Endodermal cell (in vitro differentiated cells): ENCODE measurements at regions not wholly inside any gene's neighbourhood (a gene's known extent, or its start where the extent isn't known, plus 50 kb on each side); places are given as distances from the start of the nearest gene placed in this dataset.

ENCODE experiments used
- DNase-seq: peaks from one replicate; pipeline ENCODE4 v3.0.0-alpha.2; 2017
- H3K27ac ChIP-seq: 2 replicates; pipeline ENCODE4 v1.5.1; 2013; ENCODE audit warnings: mild to moderate bottlenecking, low read depth, low read length, moderate library complexity
- H3K27me3 ChIP-seq: 2 replicates; pipeline ENCODE4 v1.6.1; 2013; ENCODE audit warnings: mild to moderate bottlenecking, low read length, moderate library complexity; ENCODE audit not compliant: insufficient read depth, control insufficient read depth, poor library complexity, severe bottlenecking
- H3K36me3 ChIP-seq: 2 replicates; pipeline ENCODE4 v1.7.0; 2013; ENCODE audit warnings: mild to moderate bottlenecking, low read length, moderate library complexity; ENCODE audit not compliant: control insufficient read depth, insufficient read depth
- H3K4me1 ChIP-seq: one replicate; pipeline ENCODE4 v1.7.0; 2013; ENCODE audit warnings: low read length; ENCODE audit not compliant: control insufficient read depth, insufficient read depth
- H3K4me3 ChIP-seq: 2 replicates; pipeline ENCODE4 v1.5.1; 2013; ENCODE audit warnings: mild to moderate bottlenecking, low read length, moderate library complexity
- H3K9ac ChIP-seq: 2 replicates; pipeline ENCODE4 v1.6.1; 2013; ENCODE audit warnings: mild to moderate bottlenecking, low read length, moderate library complexity; ENCODE audit not compliant: poor library complexity, severe bottlenecking; ENCODE audit errors: extremely low read depth
- H3K9me3 ChIP-seq: 2 replicates; pipeline ENCODE4 v1.6.1; 2013; ENCODE audit warnings: mild to moderate bottlenecking, low read length, moderate library complexity; ENCODE audit not compliant: control insufficient read depth
- H3K27ac Mint-ChIP-seq: 2 replicates; pipeline ENCODE4 v1.8.0; 2020; ENCODE audit warnings: mixed read lengths
- H3K27me3 Mint-ChIP-seq: 2 replicates; pipeline ENCODE4 v1.8.0; 2021; ENCODE audit warnings: mild to moderate bottlenecking, mixed read lengths; ENCODE audit not compliant: insufficient read depth
- H3K36me3 Mint-ChIP-seq: 2 replicates; pipeline ENCODE4 v1.8.0; 2020; ENCODE audit warnings: low read depth, mixed read lengths
- H3K4me1 Mint-ChIP-seq: 2 replicates; pipeline ENCODE4 v1.8.0; 2020; ENCODE audit warnings: mixed read lengths
- H3K4me3 Mint-ChIP-seq: 2 replicates; pipeline ENCODE4 v1.8.0; 2020; ENCODE audit warnings: mild to moderate bottlenecking, moderate library complexity, mixed read lengths
- H3K9me3 Mint-ChIP-seq: 2 replicates; pipeline ENCODE4 v1.8.0; 2020; ENCODE audit warnings: mild to moderate bottlenecking, mixed read lengths
- WGBS, 2 experiments: methylation state at CpG; one replicate each; pipeline versions ENCODE4 v1.1.5 to v1.1.7; 2013; ENCODE audit warnings: missing lambda C conversion rate in 2 of 2, mixed read lengths in 1 of 2; ENCODE audit not compliant: insufficient coverage in 1 of 2, insufficient read length in 1 of 2; 5-methylcytosine and 5-hydroxymethylcytosine counted together
- TF ChIP-seq, protein P1 (sequence below): fragments of 200-600 bp; sonication (generic); conservative IDR thresholded peaks from 2 replicates; pipeline ENCODE4 v1.5.0; 2021; ENCODE audit warnings: antibody characterized with exemption, mild to moderate bottlenecking

DNA sequence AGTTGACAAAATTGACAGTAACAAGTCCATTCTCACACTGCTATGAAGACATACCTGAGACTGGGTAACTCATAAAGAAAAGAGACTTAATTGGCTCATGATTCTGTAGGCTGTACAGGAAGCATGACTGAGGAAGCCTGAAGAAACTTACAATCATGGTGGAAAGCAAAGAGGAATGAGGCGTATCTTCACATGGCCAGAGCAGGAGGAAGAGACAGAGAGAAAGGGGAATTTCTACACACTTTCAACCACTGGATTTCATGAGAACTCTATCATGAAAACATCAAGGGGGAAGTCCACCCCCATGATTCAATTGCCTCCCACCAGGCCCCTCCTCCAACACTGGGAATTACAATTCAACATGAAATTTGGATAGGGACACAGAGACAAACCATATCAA is 758.4 kb upstream of the SLITRK1 start:
- Histone ChIP-seq H3K36me3 (no peaks in the 10 kb centered on the region), H3K9me3 (no peaks in the 10 kb centered on the region), H3K4me1 (no peaks in the 10 kb centered on the region), H3K4me3 (no peak overlapping the region), H3K27ac (no peak overlapping the region), H3K27me3 (no peaks in the 10 kb centered on the region), H3K9ac (no peak overlapping the region)
- Mint-ChIP-seq H3K27ac (no peak overlapping the region), H3K4me3 (no peak overlapping the region), H3K36me3 (no peaks in the 10 kb centered on the region), H3K9me3 (no peaks in the 10 kb centered on the region), H3K4me1 (no peaks in the 10 kb centered on the region), H3K27me3 (no peaks in the 10 kb centered on the region)
- WGBS, 2 experiments = 92% methylated on average over 1 of the region's 1 CpG; no CpG with 5 or more reads in 1 of the 2 experiments
- TF ChIP-seq, protein P1, sequence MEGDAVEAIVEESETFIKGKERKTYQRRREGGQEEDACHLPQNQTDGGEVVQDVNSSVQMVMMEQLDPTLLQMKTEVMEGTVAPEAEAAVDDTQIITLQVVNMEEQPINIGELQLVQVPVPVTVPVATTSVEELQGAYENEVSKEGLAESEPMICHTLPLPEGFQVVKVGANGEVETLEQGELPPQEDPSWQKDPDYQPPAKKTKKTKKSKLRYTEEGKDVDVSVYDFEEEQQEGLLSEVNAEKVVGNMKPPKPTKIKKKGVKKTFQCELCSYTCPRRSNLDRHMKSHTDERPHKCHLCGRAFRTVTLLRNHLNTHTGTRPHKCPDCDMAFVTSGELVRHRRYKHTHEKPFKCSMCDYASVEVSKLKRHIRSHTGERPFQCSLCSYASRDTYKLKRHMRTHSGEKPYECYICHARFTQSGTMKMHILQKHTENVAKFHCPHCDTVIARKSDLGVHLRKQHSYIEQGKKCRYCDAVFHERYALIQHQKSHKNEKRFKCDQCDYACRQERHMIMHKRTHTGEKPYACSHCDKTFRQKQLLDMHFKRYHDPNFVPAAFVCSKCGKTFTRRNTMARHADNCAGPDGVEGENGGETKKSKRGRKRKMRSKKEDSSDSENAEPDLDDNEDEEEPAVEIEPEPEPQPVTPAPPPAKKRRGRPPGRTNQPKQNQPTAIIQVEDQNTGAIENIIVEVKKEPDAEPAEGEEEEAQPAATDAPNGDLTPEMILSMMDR = no peak
- no peak for DNase-seq

DNA sequence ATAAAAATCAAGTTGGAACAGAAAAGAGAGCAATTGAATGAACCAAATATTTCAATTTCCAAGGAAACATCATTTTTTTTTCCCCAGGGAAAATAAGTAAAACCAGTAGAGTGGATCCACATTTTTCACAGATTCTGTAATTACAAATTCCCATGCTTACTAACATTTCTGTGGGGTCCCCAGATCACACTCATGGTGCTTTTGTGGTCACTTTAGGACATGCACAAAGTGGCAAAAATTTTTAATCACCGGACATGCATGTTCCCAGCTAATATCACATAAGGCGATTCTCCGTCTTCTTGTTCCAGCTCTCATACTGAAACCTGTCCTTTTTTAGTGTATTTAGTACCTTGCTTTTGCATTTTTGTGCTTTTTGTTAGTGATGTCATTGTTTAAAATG is 748.2 kb upstream of the SLITRK1 start:
- Histone ChIP-seq H3K4me3 (no peak overlapping the region), H3K27ac (no peak overlapping the region), H3K9me3 (no peaks in the 10 kb centered on the region), H3K36me3 (no peaks in the 10 kb centered on the region), H3K9ac (no peak overlapping the region), H3K4me1 (no peaks in the 10 kb centered on the region), H3K27me3 (no peaks in the 10 kb centered on the region)
- 86 to 100% methylated on average over 3 of the region's 3 CpGs for WGBS, 2 experiments
- H3K36me3 Mint-ChIP-seq = no peaks in the 10 kb centered on the region
- H3K27me3 Mint-ChIP-seq = no peaks in the 10 kb centered on the region
- peaks cover 2% of the 10 kb centered on the region for H3K4me1 Mint-ChIP-seq
- TF ChIP-seq, protein P1 = no peak
- no peak overlapping the region for H3K4me3 Mint-ChIP-seq
- H3K27ac Mint-ChIP-seq = no peak overlapping the region
- no peaks in the 10 kb centered on the region for H3K9me3 Mint-ChIP-seq
- DNase-seq = no peak

DNA sequence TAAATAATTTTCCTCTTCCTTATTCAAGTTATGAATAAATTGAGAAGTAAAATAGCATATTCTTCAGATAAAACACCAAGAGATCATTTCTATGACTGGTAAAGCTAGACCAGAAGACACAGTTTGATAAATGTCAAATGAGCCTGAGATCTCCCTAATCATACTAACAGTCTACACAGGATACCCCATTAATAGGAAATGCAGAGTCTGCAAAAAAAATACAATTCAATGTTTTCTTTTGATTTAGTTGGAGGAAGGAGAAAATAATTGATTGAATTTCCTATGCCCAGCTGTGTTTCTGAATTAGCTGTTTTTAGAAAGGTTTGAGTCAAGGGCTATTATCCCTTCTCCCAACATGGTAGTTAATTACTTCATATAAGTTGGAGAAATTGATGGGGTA is 734.6 kb upstream of the SLITRK1 start:
- DNase-seq = no peak
- Mint-ChIP-seq H3K4me1 (no peaks in the 10 kb centered on the region), H3K4me3 (no peak overlapping the region), H3K27me3 (no peaks in the 10 kb centered on the region), H3K9me3 (no peaks in the 10 kb centered on the region), H3K27ac (no peak overlapping the region), H3K36me3 (no peaks in the 10 kb centered on the region)
- Histone ChIP-seq H3K9me3 (no peaks in the 10 kb centered on the region), H3K27me3 (no peaks in the 10 kb centered on the region), H3K9ac (no peak overlapping the region), H3K27ac (no peak overlapping the region), H3K4me1 (no peaks in the 10 kb centered on the region), H3K4me3 (no peak overlapping the region), H3K36me3 (no peaks in the 10 kb centered on the region)
- TF ChIP-seq, protein P1 = no peak
